ENCODE measurements at regions not wholly inside any gene's neighbourhood (a gene's known extent, or its start where the extent isn't known, plus 50 kb on each side); places are given as distances from the start of the nearest gene placed in this dataset.
"Not testable (repeated sequence)": the region's sequence is repeated elsewhere in the genome, so short reads cannot be mapped to it uniquely, and the experiment has no call there.

- DNase-seq (ENCODE audit: low read depth): peak; percentile 76
- no peak for TF ChIP-seq CTCF (conservative IDR thresholded peaks at IDR 0.05; ENCODE audit: low read depth, low read length)
Observed at GRCh38 chr14:87628129-87628528, 364.9 kb downstream of the GALC start.

GRCh38 chr14:87626266-87626665, 366.7 kb downstream of the GALC start:
- H3K4me3 ChIP-seq (ENCODE audit: low read length): no peak overlapping the region
- no peak for TF ChIP-seq CTCF (conservative IDR thresholded peaks at IDR 0.05; ENCODE audit: low read depth, low read length)
- DNase-seq (ENCODE audit: low read depth): no peak

More at GRCh38 chr14:87628129-87628528, 364.9 kb downstream of the GALC start:
- no peak overlapping the region for H3K4me3 ChIP-seq (ENCODE audit: low read length)

GRCh38 chr14:87623616-87624015, 369.4 kb downstream of the GALC start:
- H3K4me3 ChIP-seq (ENCODE audit: low read length): no peak overlapping the region
- no peak for DNase-seq (ENCODE audit: low read depth)
- no peak for TF ChIP-seq CTCF (conservative IDR thresholded peaks at IDR 0.05; ENCODE audit: low read depth, low read length)

- DNase-seq (ENCODE audit: low read depth): no peak
- no peak for TF ChIP-seq CTCF (conservative IDR thresholded peaks at IDR 0.05; ENCODE audit: low read depth, low read length)
- no peak overlapping the region for H3K4me3 ChIP-seq (ENCODE audit: low read length)
Observed at GRCh38 chr14:87617079-87617478, 375.9 kb downstream of the GALC start.

GRCh38 chr14:87615822-87616679, 376.9 kb downstream of the GALC start:
- peak; percentile 74 for TF ChIP-seq CTCF (conservative IDR thresholded peaks at IDR 0.05; ENCODE audit: low read depth, low read length)
- H3K4me3 ChIP-seq (ENCODE audit: low read length): no peak overlapping the region
- peak; percentile 2 for DNase-seq (ENCODE audit: low read depth)

GRCh38 chr14:87615047-87615446, 377.9 kb downstream of the GALC start:
- no peak for TF ChIP-seq CTCF (conservative IDR thresholded peaks at IDR 0.05; ENCODE audit: low read depth, low read length)
- H3K4me3 ChIP-seq (ENCODE audit: low read length): no peak overlapping the region
- DNase-seq (ENCODE audit: low read depth): no peak

GRCh38 chr14:87613881-87614280, 379.1 kb downstream of the GALC start:
- no peak for TF ChIP-seq CTCF (conservative IDR thresholded peaks at IDR 0.05; ENCODE audit: low read depth, low read length)
- no peak overlapping the region for H3K4me3 ChIP-seq (ENCODE audit: low read length)
- DNase-seq (ENCODE audit: low read depth): no peak

GRCh38 chr14:87607056-87607455, 385.9 kb downstream of the GALC start:
- H3K4me3 ChIP-seq (ENCODE audit: low read length); DNase-seq (ENCODE audit: low read depth): not testable (repeated sequence)
